ENCODE measurements at regions not wholly inside any gene's neighbourhood (a gene's known extent, or its start where the extent isn't known, plus 50 kb on each side); places are given as distances from the start of the nearest gene placed in this dataset.

DNA sequence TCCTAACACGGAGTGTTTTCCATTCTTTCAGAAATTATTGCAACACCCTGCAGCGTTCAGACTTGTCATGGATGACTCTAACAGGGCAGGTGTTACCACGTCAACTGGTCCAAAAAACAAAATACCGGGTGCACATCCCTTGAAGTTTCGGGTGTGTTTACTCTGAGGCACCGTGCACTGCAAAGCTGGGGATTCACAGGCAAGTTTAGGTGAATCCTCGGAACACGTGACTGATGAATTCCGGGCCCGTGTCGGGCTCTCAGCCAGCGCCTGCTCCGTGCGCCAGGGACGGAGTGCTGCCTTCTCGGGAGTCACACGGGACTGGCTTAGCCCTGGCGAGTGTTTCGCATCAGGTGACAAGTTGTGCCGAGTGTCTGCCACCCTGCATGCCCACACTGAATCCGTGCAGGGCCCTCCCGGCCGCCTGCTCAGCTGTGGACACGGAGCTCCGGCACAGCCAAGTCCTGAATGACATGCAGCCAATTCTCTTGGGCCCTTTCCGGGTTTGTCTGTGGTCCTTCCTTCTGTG, 66.0 kb upstream of the IRX4 start:
- no peak overlapping the region for H3K4me3 ChIP-seq (ENCODE audit: low read length)
- TF ChIP-seq ZNF274 (IDR thresholded peaks at IDR 0.05; ENCODE audit: low read depth, low read length) = no peak

DNA sequence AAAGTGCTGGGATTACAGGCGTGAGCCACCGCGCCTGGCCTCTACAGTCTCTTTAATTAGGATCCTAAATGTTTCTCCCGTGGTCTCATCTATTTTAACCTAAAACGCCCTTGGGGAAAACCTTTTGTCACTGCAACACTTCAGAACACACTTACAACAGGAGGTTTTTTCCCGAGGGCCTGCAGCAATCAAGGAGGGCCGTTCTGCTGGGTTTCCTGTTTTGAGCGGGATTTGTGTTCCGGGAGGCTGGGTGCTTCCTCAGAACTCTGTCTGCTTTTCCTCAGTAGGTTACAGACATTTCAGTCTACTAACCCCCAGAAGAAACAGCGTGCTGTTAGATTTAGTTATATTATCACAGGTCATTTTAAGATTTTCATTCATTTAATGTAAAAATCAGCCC, 65.4 kb upstream of the IRX4 start:
- no peak overlapping the region for H3K4me3 ChIP-seq (ENCODE audit: low read length)
- no peak for TF ChIP-seq ZNF274 (IDR thresholded peaks at IDR 0.05; ENCODE audit: low read depth, low read length)

DNA sequence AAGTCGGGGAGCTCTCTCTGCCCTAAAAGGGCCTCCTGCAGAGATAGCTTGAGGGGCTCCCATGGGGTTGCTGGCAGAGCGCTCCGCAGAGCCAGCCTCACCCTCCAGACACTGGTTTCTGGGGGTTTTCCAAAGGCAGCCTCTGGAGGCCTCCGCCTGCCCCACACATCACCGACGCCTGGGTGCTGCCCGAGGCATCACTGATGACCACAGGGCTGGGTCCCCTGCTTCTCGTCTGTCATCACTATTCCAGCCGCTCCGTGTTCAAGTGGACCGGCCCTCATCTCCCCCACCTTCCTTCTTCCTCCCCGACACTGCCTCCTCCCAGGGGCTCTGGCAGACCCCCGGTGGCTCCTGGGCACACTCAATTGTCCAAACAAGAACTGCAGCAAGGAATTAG, 64.1 kb upstream of the IRX4 start:
- no peak overlapping the region for H3K4me3 ChIP-seq (ENCODE audit: low read length)
- no peak for TF ChIP-seq ZNF274 (IDR thresholded peaks at IDR 0.05; ENCODE audit: low read depth, low read length)

DNA sequence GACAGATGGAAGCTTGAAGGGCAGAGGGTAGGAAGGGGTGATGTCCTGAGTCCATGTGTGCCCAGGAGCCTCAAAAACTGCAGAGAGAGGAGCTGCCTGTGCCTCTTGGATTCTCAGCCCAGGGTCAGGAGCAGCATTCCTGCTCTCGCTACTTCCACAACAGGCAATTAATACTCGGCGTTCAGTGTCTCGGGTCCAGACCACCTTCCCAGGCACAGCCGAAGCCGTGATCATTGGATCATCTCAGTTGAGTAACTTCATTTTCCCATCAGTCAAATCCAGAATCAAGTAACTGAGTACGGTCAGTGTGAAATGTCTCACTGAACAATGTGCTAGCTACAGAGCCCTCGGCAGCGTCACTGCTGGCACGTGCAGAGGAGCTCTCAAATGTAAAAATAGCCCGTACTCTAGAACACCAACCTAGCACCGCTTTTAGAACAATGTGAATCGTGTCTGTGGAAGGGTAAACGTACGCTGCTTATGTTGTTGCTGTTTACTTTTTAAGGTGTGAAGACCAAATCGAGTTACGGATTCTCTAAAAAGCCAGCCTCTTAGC, 63.5 kb upstream of the IRX4 start:
- TF ChIP-seq ZNF274 (IDR thresholded peaks at IDR 0.05; ENCODE audit: low read depth, low read length) = no peak
- H3K4me3 ChIP-seq (ENCODE audit: low read length) = no peak overlapping the region

DNA sequence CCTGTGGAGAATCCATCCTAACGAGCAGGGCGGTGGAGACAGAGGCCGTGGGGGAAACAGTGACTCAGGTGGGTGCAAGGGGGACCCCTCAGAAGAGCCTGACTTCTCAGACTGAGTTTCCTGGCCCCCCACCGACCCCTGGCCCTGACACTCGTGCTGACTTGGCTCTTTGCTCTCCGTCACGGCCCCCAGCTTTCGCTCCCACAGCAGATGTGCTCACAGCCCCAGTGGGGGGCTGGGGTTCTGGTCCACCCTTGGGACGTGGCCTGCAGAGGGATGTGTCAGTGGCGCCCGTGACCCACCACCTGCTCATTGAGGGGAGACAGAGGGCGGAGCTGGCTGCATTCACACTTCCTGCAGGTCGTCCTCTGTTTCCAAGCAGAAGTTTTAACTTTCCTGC, 62.9 kb upstream of the IRX4 start:
- no peak overlapping the region for H3K4me3 ChIP-seq (ENCODE audit: low read length)
- TF ChIP-seq ZNF274 (IDR thresholded peaks at IDR 0.05; ENCODE audit: low read depth, low read length) = no peak

DNA sequence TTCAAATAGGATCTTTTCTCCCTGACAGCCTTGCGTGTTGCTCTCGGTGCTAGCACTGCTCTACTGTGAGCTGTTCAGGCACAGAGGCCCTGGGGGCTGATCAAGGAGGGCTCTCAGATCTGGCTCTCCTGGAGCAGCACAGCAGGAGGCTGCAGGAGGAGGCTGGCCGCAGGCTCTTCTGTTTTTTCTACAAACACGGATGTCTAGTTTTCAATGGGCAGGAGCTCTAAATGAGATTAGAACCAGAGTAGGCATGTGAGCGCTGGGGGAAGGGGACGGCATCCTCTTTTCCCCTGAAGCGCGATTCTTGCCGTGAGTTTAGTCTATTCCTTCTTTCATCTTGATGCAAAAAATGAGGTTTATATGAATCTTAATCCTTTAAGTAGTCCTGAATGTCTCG, 61.7 kb upstream of the IRX4 start:
- H3K4me3 ChIP-seq (ENCODE audit: low read length) = no peak overlapping the region
- no peak for TF ChIP-seq ZNF274 (IDR thresholded peaks at IDR 0.05; ENCODE audit: low read depth, low read length)

DNA sequence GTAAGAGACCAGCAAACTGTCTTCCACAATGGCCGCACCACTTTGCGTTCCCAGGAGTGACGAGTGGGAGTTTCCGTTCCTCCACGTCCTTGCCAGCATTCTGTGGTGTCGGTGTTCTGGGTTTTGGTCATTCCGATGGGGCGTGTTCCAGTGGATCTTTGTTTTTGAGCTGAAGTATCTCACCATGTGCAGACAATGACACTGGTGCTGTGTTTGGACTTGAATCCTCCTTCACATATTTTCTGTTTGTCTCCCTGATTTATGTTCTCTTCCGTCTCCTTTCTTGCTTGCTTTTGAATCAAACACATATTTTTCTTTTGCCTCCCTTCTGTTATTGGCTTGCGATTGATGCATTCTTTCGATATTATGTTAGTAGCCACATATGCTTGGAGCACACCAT, 60.8 kb upstream of the IRX4 start:
- H3K4me3 ChIP-seq (ENCODE audit: low read length) = no peak overlapping the region
- TF ChIP-seq ZNF274 (IDR thresholded peaks at IDR 0.05; ENCODE audit: low read depth, low read length) = no peak

DNA sequence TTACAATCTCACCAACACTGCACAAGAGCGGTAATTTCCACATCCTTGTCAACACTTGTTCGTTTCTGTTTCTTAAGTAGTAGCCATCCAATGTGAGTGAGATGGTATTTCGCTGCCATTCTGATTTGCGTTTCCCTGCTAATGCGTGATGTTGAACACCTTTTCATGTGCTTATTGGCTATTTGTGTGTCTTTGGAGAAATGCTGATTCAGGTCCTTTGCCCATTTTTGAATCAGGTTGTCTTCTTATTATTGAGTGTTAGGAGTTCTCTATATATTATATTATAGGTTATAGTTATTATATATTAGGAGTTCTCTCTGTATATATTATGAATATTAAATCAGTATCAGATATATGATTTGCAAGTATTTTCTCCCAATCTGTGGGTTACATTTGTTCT, 59.9 kb upstream of the IRX4 start:
- TF ChIP-seq ZNF274 (IDR thresholded peaks at IDR 0.05; ENCODE audit: low read depth, low read length) = no peak
- H3K4me3 ChIP-seq (ENCODE audit: low read length) = no peak overlapping the region

DNA sequence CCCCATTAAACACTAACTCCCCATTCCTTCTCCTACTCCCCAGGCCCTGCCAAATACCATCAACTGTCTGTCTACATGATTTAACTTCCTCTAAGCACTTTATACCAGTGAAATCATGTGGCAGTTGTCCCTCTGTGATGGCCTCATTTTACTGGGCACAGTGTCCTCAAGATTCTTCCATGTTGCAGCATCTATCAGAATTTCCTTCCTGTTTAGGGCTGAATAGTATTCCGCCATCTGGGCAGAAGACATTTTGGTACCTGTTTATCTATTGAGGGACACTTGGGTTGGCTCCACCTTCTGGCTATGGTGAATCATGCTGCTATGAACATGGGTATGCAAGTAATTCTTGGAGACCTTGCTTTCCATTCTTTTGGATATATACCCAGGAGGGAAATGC, 59.4 kb upstream of the IRX4 start:
- H3K4me3 ChIP-seq (ENCODE audit: low read length) = no peak overlapping the region
- no peak for TF ChIP-seq ZNF274 (IDR thresholded peaks at IDR 0.05; ENCODE audit: low read depth, low read length)

DNA sequence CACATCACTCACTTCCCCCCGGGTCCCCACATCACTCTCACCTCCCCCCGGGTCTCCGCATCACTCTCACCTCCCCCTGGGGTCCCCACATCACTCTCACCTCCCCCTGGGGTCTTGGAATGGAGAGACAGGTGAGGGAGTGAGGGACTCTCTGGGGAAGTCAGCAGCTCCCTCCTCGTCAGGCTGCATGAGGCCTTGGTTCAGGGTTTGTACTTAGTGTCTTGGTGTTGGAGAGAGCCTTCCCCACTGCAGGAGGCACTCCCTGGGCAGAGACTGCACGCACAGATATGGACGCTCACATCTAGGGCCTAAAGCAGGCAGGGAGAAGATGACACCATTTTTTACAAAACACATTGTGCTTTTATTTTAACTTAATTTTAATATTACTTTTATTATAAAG, 56.5 kb upstream of the IRX4 start:
- TF ChIP-seq ZNF274 (IDR thresholded peaks at IDR 0.05; ENCODE audit: low read depth, low read length) = no peak
- no peak overlapping the region for H3K4me3 ChIP-seq (ENCODE audit: low read length)

DNA sequence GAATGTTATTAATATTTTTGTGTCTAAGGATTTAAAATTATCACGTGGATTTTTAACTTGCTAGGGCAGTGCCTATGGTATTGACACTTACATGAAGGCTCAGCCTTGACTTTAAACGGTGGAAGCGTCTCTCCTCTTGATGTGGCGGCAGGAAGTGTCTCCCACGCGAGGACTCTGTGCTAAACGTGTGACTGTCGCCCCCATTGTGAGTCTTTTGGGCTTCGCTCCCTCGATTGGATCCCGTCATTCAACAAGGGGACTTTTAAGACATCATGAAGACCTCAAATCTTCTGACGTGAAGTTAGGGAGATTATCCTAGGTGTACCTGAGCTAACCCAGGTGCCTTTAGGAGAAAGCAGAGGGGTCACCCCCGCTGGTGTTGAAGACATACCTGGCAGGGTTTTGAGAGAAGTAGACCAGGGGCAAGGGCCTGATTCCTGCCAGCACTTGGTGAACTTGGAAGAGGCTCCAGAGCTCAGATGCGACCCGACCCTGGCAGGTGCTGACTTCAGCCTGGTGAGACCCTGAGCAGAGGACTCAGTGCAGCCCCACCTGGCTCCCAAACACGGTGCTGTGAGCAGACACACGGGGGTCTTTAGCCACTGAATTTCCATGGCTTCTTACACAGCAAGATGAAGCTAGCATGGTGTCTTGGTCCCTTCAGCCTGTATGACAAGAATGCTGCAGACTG, 55.7 kb upstream of the IRX4 start:
- H3K4me3 ChIP-seq (ENCODE audit: low read length) = no peak overlapping the region
- no peak for TF ChIP-seq ZNF274 (IDR thresholded peaks at IDR 0.05; ENCODE audit: low read depth, low read length)

DNA sequence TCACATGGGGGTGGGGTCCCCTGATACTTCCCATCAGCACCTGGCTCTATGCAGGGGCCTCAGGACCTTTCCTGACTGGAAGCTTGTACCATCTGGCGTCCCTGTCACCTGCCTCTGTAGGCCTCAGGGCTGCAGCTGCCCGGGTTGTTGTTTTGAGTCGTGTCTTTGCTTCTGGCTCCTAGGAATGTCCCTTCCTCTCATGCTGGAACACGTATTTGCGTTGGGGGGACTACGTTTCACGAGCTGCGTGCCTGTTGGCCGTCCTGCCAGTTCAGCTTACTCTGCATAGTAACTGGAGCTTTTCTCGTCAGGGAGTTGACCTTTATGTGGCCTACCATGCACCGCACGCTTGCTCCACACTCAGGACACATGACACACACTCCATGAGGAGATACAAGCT, 54.9 kb upstream of the IRX4 start:
- TF ChIP-seq ZNF274 (IDR thresholded peaks at IDR 0.05; ENCODE audit: low read depth, low read length) = no peak
- no peak overlapping the region for H3K4me3 ChIP-seq (ENCODE audit: low read length)

DNA sequence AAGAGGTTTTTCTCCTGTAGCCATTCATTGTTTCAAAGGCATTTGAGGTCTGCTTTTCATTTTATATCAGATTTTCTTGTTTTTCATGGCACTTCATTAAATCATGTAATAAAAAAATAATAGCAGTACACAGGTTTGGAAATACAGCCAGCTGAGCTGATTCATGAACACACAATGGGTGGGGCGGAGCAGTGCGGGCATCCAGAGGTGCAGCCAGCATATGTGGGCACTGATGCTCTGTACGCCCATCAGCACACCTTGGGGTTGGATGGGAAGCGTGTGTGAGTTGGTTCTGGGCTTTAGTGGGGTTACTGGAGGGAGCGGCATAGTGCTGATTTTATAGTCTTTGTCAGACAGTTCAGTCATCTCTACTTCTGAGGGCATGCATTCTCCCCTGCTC, 54.2 kb upstream of the IRX4 start:
- no peak for TF ChIP-seq ZNF274 (IDR thresholded peaks at IDR 0.05; ENCODE audit: low read depth, low read length)
- no peak overlapping the region for H3K4me3 ChIP-seq (ENCODE audit: low read length)

DNA sequence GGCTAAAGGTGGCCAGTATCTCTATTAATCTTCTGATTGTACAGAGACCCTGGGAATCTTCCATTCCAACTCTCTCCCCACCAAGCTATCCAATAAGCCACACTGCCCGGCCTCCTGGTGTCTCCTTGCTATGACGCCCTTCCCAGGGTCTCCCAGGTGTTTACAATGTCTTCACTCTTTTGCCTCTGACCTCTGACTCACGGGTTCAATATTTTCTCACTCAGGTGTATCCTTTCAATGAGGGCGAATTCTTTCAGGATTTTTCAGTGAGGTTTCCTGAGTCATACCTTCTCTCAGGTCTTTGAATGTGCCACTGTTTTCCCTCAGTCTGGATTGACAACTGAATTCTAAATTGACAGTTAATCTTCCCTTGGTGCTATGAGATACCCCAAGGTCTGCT, 53.7 kb upstream of the IRX4 start:
- no peak overlapping the region for H3K4me3 ChIP-seq (ENCODE audit: low read length)
- TF ChIP-seq ZNF274 (IDR thresholded peaks at IDR 0.05; ENCODE audit: low read depth, low read length) = no peak

DNA sequence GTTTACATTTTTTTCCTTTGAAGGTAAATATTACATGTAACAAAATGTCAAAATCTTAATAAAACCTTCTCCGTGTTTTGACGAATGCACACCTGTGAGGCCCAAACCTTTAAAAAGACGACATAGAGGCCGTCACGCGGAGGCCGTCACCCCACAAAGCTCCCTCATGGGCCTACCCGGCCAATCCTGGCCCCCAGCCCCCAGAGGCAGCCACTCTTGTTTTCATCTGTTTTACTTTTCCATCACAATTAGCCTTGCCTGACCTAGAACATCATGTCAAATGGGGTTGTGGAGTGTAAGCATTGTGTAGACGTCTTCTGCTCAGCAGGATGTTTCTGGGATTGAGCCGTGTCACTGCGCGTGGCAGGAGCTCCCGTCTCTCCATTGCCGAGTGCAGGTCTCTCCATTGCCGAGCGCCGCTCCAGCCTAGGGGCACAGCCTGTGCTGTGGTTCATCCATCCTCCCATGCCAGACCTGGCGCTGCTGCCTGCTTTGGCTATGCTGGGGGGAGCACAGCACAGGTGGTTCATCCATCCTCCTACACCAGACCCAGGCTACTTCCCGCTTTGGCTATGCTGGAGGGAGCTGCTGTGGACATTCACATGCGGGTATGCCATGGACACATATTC, 52.2 kb upstream of the IRX4 start:
- no peak overlapping the region for H3K4me3 ChIP-seq (ENCODE audit: low read length)
- no peak for TF ChIP-seq ZNF274 (IDR thresholded peaks at IDR 0.05; ENCODE audit: low read depth, low read length)

Measured in GM08714 (cell line).